Natural killer cell (primary cell): ENCODE measurements at regions not wholly inside any gene's neighbourhood (a gene's known extent, or its start where the extent isn't known, plus 50 kb on each side); places are given as distances from the start of the nearest gene placed in this dataset.

ENCODE experiments used
- ATAC-seq, 3 donors: fragments of 150-1000 bp in 2 of 3; fragments of 200-7000 bp in 1 of 3; cut with Tn5 transposase; 1 replicate in 1 of 3; 2 replicates in 2 of 3; pipeline ENCODE4 v1.10.0; 2021; ENCODE audit warnings: mild to moderate bottlenecking in 2 of 3, moderate library complexity in 2 of 3
- DNase-seq, 2 donors: peaks; one replicate each; pipeline versions ENCODE4 v3.0.0 to v3.0.0-alpha.2; 2013 to 2021; ENCODE audit warnings: mixed read lengths in 1 of 2
- H3K27ac ChIP-seq: one replicate; pipeline ENCODE4 v1.5.1; 2013; ENCODE audit warnings: mild to moderate bottlenecking, low read length
- H3K27me3 ChIP-seq: one replicate; pipeline ENCODE4 v1.6.1; 2013; ENCODE audit warnings: low read length; ENCODE audit not compliant: control insufficient read depth, insufficient read depth
- H3K36me3 ChIP-seq: one replicate; pipeline ENCODE4 v1.6.1; 2013; ENCODE audit warnings: low read length; ENCODE audit not compliant: control insufficient read depth, insufficient read depth
- H3K4me1 ChIP-seq: one replicate; pipeline ENCODE4 v1.6.1; 2013; ENCODE audit warnings: low read length; ENCODE audit not compliant: control insufficient read depth, insufficient read depth
- H3K4me3 ChIP-seq: one replicate; pipeline ENCODE4 v1.5.1; 2013; ENCODE audit warnings: low read length
- H3K9me3 ChIP-seq: one replicate; pipeline ENCODE4 v1.6.1; 2013; ENCODE audit warnings: low read length; ENCODE audit not compliant: control insufficient read depth, insufficient read depth
- H3K27ac Mint-ChIP-seq, 2 donors: one replicate each; pipeline ENCODE4 v1.8.0; 2022; ENCODE audit warnings: mild to moderate bottlenecking in 2 of 2, mixed read lengths in 2 of 2, moderate library complexity in 1 of 2
- H3K27me3 Mint-ChIP-seq, 2 donors: one replicate each; pipeline ENCODE4 v1.8.0; 2022; ENCODE audit warnings: low read depth in 2 of 2, mixed read lengths in 2 of 2
- H3K36me3 Mint-ChIP-seq: one replicate; pipeline ENCODE4 v1.8.0; 2022; ENCODE audit warnings: mixed read lengths
- H3K4me1 Mint-ChIP-seq, 2 donors: one replicate each; pipeline ENCODE4 v1.8.0; 2022; ENCODE audit warnings: mixed read lengths in 2 of 2
- H3K4me3 Mint-ChIP-seq: one replicate; pipeline ENCODE4 v1.8.0; 2022; ENCODE audit warnings: mild to moderate bottlenecking, moderate library complexity, mixed read lengths
- H3K9me3 Mint-ChIP-seq, 2 donors: one replicate each; pipeline ENCODE4 v1.8.0; 2022; ENCODE audit warnings: mixed read lengths in 2 of 2
- CTCF ChIP-seq: fragments of 200-600 bp; IDR thresholded peaks from one replicate; pipeline ENCODE4 v1.8.0; 2022; ENCODE audit warnings: antibody characterized with exemption
- WGBS: methylation state at CpG from one replicate; pipeline ENCODE4 v1.1.7; 2013; ENCODE audit warnings: missing lambda C conversion rate; ENCODE audit not compliant: insufficient coverage; 5-methylcytosine and 5-hydroxymethylcytosine counted together
- intact Hi-C: fragments of 100-400 bp; cut with micrococcal nuclease; formaldehyde crosslinking; loops from one replicate; pipeline ENCODE4 v1.14.2; 2022

GRCh38 chr5:18333841-18334240 is 699.6 kb downstream of the TAF11L14 start:
- no peaks in the 10 kb centered on the region for H3K36me3 Mint-ChIP-seq
- no peak for ATAC-seq
- no peak for DNase-seq
- H3K9me3 ChIP-seq, result no peaks in the 10 kb centered on the region
- no peaks in the 10 kb centered on the region for H3K27me3 Mint-ChIP-seq
- H3K4me1 Mint-ChIP-seq, result no peaks in the 10 kb centered on the region
- H3K27ac Mint-ChIP-seq, result no peak overlapping the region
- H3K4me3 ChIP-seq, result no peak overlapping the region
- TF ChIP-seq CTCF, result no peak
- H3K36me3 ChIP-seq, result no peaks in the 10 kb centered on the region
- WGBS, result no CpG with 5 or more reads among the region's 1 CpG
- H3K9me3 Mint-ChIP-seq, result peaks cover 11% of the 10 kb centered on the region in 2 donors
- no peak overlapping the region for H3K27ac ChIP-seq
- H3K4me3 Mint-ChIP-seq, result no peak overlapping the region
- no peaks in the 10 kb centered on the region for H3K4me1 ChIP-seq
- H3K27me3 ChIP-seq, result no peaks in the 10 kb centered on the region
- intact Hi-C loops, result no loop called here

- Mint-ChIP-seq H3K4me1 (no peaks in the 10 kb centered on the region), H3K27me3 (no peaks in the 10 kb centered on the region), H3K9me3 (peaks cover 11% of the 10 kb centered on the region in 2 donors), H3K36me3 (no peaks in the 10 kb centered on the region), H3K27ac (no peak overlapping the region), H3K4me3 (no peak overlapping the region)
- Histone ChIP-seq H3K9me3 (no peaks in the 10 kb centered on the region), H3K27ac (no peak overlapping the region), H3K36me3 (no peaks in the 10 kb centered on the region), H3K4me3 (no peak overlapping the region), H3K27me3 (no peaks in the 10 kb centered on the region), H3K4me1 (no peaks in the 10 kb centered on the region)
- TF ChIP-seq CTCF, result no peak
- ATAC-seq, result no peak
- intact Hi-C loops, result no loop called here
- DNase-seq, result no peak
- WGBS, result 67% methylated on average over 1 of the region's 5 CpGs
These were observed 700.7 kb downstream of the TAF11L14 start for GRCh38 chr5:18334949-18335348.

GRCh38 chr5:18354828-18355227 is 720.6 kb downstream of the TAF11L14 start:
- H3K36me3 Mint-ChIP-seq, result no peaks in the 10 kb centered on the region
- intact Hi-C loops, result no loop called here
- Histone ChIP-seq H3K4me1 (no peaks in the 10 kb centered on the region), H3K27me3 (no peaks in the 10 kb centered on the region), H3K9me3 (peaks cover 5% of the 10 kb centered on the region), H3K36me3 (no peaks in the 10 kb centered on the region), H3K4me3 (no peak overlapping the region), H3K27ac (no peak overlapping the region)
- ATAC-seq (no peak), DNase-seq (no peak)
- 92% methylated on average over 2 of the region's 3 CpGs for WGBS
- no peak overlapping the region for H3K4me3 Mint-ChIP-seq
- no peaks in the 10 kb centered on the region for H3K4me1 Mint-ChIP-seq
- peaks cover 5 to 11% of the 10 kb centered on the region in 2 donors for H3K9me3 Mint-ChIP-seq
- no peak for TF ChIP-seq CTCF
- no peaks in the 10 kb centered on the region for H3K27me3 Mint-ChIP-seq
- H3K27ac Mint-ChIP-seq, result no peak overlapping the region

- TF ChIP-seq CTCF, result no peak
- intact Hi-C loops, result no loop called here
- Histone ChIP-seq H3K36me3 (no peaks in the 10 kb centered on the region), H3K4me1 (no peaks in the 10 kb centered on the region), H3K27me3 (no peaks in the 10 kb centered on the region), H3K9me3 (no peaks in the 10 kb centered on the region), H3K4me3 (no peak overlapping the region), H3K27ac (no peak overlapping the region)
- Mint-ChIP-seq H3K4me3 (no peak overlapping the region), H3K27me3 (no peaks in the 10 kb centered on the region), H3K4me1 (no peaks in the 10 kb centered on the region), H3K36me3 (no peaks in the 10 kb centered on the region), H3K27ac (no peak overlapping the region), H3K9me3 (peaks cover 12 to 14% of the 10 kb centered on the region in 2 donors)
- no peak for ATAC-seq
- DNase-seq, result no peak
- WGBS, result over 99% methylated on average over 4 of the region's 4 CpGs
These were observed 723.2 kb downstream of the TAF11L14 start for GRCh38 chr5:18357486-18357885.
